Stimulated activated CD4-positive, alpha-beta T cell treated with anti-CD3 and anti-CD28 coated beads, Interleukin-1b, Interleukin-23, amount 100 ng/mL, for 24 hours (primary cell): ENCODE measurements at regions not wholly inside any gene's neighbourhood (a gene's known extent, or its start where the extent isn't known, plus 50 kb on each side); places are given as distances from the start of the nearest gene placed in this dataset.

ENCODE experiments used
- DNase-seq, 4 experiments: peaks; one replicate each; pipeline ENCODE4 v3.0.0-alpha.2; 2020; ENCODE audit warnings: low read depth in 4 of 4, low spot score in 1 of 4

DNA sequence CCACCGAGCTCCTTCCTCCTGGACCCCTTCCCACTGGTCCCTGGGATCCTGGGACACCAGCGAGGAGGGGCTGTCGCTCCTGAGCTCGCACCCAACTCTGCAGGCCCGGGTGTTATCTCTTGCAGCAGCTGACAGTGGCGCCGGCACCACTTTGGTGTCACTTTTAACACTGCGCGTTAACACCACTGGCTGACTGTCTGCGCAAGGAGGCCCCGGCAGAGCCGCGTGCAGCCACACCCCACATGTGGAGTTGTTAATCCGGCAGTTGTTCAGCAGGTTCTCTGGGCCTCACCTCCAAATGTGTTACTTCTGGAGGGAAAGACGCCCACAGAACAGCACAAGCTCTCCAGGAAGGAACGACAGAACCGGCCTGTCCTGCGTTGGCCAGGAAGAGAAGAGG is 155.0 kb upstream of the GLI2 start:
- no peak for DNase-seq

DNA sequence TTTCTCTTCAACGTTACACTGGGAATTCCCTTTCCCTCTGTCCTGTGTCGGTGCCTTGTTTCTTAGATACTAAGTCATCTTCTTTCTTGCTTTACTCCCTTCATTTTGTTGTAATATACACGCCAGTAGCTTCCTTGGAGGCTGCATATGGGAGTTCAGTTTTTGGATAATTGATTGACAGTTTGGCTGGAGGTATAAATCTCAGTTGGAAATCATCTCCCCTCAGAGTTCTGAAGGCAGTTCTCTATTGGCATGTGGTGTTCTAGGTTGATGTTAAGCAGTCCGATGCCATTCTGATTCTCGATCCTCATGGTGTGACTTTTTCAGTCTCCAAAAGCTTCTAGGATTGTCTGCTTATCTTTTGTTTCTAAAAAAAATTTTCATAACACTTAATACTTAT is 152.5 kb upstream of the GLI2 start:
- no peak for DNase-seq

DNA sequence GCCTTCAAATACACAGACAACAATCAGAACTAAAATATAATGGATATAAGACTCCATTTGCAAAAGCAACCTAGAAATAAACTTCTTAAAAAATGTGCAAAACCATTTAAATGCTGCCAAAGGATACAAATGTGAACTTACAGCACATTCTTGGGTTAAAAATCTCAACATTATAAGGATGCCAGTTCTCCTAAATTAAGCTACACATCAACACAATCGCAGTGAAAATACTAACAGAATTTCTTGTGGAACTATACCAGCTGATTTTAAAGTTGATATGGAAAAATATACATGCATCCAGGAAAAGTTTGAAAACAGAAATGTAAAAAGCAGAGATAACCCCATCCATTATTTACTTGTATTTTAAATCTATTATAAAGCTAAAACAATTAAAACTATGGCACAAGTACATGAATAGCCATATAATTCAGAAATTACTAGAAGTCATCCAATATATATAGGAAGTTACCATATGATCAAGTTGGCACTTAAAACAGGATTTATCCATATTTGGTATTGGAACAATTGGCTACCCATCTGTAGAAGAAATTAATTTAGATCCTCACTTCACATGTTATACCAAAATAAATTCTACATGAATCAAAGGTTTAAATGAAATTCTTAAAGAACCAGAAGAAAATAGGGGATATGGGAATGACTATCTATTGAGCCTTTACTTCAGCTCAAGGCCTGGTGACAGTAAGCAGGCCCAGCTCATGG is 151.7 kb upstream of the GLI2 start:
- no peak for DNase-seq

DNA sequence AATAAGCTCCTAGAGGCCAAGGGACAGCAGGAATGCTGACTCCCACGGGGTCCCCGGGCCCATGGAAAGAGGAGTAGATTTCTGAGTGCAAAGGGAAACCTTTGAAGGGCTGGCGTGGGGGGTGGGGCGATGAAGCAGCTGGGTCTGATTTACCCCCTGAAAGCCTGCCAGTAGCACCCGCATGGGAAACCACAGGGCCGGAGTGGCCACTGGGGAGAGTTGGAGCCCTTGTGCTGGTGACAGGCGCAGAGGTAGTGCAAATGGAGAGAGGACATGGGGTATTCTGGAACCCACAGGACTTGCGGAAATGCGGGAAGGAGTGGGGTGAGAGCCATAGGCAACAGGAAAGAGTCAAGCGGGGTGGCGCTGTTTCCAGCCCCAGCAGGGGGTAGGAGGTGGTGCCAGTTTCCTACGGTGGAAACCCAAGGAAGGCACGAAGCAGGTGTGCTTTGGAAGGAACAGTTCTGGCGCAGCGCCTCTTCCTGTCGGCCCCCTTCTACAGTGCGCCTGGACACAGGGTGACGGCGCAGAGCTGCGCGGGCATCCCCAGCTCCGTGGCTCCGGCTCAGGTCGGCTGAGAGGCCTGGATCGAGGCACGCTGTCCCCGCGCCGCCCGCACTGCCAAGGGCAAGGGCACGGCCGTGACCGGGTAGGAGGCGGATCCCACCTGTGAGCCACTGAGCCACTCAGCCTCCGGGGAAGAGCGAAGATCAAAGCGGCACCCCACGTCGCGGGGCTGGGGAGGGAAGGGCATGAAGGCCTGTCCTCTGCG is 149.0 kb upstream of the GLI2 start:
- no peak for DNase-seq

DNA sequence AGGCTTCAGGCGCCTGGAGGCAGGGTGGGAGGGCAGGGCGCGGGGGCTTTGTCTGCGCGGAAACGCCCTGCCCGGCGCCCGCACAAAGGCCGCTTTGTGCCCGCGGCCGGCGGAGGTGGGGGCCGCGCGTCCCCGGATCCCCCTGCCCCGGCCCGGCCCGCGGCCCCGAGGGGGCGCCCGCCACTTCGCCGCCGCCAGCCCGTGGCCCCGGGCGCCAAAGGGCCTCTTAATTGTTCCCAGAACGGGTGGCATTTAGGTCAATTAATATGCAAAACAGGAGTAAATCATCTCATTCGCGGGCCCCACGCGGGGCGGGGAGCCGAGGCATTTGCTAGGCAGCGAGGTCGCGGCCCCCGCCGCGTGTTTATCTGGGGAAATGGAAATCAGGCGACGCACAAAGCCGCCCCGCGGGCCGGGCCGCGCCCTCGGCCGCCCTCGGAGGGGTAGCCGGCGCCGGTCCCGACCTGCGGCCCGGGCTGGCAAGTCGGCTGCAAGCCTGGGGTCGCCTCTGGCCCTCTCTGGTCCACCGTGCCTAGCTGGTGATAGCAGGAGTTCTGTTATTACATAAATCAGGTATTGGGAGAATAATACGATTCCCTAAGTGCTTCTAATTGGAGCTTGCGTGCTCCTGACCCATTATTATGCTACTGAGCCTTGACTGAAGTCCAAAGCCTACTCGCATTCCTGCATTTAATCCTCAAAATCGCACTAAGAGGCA is 148.2 kb upstream of the GLI2 start:
- DNase-seq = no peak

DNA sequence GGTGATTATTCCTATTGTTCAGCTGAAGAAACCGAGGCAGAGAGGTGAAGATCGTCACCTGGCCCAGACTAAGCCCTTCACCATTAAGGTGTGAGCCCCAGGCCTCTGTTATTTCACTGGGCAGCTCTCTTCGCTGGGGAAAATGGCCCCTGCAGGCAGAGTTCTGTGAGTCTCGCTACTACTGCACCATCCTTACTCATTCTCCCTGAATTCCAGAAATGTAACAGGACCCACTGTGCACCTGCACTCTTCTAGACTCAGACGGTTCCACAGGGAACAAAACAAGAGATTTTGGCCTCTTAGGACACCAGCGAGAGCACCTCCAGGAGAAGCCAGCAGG is 147.7 kb upstream of the GLI2 start:
- DNase-seq = no peak

DNA sequence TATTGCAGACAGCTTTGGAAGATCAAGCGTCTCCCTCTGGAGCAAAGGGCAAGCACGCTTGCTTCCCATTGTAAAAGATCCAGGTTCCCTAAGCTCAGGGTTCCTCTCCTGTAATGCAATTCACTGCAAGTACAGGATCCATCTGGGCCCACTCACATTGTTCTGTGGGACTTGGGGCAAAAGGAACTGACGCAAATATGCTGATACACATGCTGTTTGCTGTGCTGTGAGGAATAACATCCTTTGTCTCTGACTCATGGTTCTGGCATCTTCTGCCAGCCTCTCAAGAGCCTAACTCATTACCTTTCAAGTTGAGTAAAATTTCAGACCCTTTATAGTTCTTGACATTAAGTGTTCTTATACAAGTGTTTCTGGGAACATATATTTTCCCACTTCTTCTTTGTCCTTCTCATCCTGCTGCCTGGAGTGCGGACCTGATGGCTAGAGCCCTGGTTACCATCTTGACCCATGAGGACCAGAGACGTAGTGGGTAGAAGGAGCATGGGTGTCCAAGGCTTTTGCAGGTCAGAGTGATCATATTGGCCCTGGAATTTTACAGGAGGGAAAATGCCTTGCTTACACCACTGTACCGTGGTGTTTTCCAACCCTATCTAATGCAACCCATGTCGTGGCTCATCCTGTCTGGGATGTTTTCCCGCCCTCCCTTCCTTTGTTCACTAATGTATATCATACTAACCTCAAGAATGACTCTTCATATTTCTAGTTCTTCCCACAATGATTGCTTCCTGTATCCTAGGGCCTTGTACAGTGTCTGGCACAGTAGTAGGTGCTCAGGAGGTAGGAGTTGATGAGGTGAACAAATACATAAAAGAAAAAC is 145.7 kb upstream of the GLI2 start:
- no peak for DNase-seq

DNA sequence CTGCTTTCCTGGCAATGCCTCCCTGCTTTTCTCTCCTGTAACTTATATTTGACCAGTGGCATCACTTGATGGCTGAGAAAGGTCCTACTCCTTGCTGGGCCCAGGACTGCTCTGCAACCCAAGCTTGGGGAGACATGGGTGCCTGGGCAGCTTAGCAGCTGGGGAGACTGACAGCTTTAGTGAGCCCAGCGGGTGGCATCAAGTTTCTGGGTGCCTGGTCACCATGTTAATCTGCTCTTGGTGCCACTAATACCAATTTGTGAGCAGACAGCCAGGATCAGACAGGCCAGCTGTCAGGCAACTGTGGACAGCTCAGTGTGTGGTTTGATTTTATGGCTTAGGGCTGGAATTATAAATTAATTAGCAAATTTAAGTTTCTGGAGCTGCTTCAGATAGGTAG is 144.8 kb upstream of the GLI2 start:
- no peak for DNase-seq

DNA sequence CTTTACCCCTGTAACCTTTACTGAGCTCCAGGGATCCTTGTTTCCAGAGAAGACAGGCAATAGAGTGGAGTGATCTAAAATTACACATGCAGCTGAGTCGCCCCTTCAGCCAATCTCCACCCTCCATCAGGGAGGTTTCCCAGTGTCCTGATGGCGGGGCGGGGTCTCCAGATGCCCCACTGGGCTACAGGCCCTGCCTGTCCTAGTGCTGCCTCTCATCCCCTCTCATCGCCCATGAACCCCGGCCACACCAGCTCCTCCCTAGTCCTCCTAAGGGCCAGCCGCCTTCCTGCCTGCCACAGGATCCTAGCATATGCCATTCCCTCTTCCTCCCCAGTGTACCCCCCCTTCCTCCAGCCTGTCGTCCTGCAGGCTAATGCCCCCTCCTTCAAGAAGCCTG is 144.1 kb upstream of the GLI2 start:
- no peak for DNase-seq

DNA sequence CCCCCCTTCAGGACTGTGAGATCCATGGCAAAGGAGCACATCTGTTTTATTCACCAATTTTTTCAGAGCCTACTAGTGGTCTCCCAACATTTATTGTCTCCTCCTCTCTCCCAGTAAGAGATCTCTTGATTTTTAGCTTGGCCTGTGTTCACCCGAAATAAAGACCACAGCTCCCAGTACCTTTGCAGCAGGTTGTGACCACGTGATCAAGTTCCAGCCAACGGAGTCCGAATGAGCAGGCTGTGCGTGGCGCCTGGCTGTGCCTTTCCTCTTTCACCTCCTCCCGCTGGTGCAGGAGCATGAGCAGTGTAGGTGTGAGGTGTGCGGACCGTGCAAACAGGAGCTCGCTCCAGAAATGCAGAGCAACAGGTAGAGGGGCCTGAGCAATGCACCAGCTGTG is 143.6 kb upstream of the GLI2 start:
- no peak for DNase-seq

DNA sequence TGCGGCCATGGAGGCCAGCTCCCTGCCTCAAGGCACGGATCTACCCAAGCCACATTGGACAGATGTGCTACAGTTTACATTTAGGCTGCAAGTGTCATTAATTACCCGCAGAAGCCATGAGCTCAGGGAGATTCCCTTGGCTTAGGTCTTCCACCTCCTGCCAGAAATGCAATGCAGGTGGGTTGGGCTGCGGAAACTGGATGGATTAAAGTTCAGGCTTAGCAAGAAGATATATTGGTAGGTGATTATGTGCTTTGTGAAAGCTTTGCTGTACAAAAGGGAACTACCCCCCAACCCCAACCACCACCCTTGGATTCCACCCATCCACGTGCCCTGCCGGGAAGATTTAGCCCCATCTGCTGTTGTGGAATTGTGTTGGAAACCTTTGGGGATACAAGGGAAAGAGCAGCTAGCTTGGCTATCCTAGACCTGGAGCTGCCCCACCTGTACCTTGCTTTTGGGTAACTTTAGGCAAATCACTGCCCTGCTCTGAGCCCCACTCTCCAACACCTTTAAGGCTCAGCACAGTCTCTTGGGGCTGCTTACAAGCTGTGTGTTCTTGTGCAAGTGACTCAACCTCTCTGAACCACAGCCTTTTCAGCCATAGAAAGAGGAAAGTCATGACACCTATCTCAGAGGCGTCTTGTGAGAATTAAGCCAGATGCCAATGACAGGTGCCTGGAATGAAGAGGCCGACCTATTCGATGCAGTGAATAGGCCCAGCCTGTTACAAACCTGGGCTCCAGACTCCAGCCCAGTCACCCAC is 141.6 kb upstream of the GLI2 start:
- DNase-seq = no peak

DNA sequence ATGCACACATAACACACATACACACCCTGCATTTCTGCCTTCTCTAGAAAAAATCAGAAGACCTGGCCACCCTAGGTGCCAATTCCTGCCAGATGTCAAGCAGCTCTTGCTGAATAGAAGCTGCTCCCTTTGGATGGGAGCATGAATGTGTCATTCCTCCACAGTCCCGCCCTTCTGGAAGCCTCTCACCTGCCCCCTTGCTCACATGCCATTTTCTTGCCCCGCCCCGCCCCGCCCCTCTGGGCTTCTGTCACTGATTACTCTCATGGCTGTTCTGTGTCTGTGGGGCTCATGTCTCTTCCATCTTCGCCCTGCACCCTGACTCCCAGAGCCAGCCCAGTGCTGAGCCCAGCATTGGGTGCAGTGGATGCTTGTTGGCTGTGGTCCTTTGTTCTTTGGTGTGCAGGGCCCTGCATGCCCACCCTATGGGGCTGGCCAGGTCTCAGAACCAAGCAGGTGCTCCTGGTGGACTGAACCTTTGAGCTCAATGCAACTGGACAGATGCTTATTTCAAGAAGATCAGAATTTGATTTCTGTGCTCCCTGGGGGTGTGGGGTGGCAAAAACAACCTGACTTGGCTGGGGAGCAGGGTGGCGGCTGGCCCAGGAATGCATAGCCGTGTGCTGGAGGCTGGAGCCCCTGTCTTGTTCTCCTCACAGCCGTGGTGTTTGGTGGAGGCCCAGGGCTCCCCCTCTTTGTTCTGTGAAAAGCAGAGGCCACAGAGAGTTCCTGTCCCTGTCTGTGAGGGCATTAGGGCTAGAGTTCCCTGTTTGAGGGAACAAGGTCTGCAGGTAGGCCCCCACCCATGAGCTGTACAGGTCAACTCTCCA is 140.6 kb upstream of the GLI2 start:
- no peak for DNase-seq

DNA sequence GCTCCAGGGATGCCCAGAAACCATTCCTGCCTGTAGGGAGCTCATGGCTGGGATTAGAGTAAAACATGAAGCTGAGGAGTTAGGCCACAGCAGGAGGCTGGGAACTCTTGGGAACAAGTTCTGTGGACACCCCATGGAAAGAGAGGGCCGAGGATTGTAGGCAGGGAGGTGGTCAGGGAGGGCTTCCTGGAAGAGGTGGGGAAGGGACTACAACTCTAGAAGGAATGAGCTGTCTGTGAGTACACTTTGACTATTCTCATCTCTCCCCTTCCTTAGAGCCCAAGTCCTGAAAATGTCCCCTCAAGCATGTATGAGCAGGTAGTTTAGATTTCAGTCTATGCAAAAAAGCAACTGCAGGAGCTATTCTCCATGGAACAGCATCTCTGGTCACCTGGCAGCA is 139.9 kb upstream of the GLI2 start:
- DNase-seq = no peak

DNA sequence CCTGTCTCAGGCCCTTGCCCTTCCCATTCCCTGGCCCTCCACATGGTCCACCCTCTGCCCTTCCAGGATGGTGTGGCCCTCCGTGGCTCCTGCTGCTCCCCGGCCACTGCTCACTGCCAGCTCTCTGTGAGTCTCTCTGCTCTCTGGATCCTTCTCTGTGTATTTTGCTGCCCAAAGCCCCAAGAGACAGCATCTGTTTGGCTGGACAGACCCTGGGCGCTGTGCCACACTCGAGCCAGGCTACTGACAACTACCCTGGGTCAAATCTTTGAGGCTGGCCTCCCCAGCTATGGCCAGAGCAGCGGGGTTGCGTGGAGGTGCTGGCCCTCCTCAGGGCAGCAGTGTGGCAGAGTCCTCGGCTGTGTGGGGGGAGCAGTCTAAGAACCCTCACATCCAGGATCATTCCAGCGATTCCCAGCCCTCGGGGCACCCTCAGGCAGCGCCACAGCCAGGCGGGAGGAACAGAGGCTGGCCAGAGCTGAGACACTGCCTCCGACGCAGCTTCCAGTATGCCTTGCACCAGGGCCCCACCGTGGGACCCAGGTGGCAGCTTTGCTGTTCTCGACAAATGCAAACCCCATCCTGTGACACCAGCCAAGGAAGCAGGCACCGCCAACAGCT is 139.4 kb upstream of the GLI2 start:
- DNase-seq = no peak

DNA sequence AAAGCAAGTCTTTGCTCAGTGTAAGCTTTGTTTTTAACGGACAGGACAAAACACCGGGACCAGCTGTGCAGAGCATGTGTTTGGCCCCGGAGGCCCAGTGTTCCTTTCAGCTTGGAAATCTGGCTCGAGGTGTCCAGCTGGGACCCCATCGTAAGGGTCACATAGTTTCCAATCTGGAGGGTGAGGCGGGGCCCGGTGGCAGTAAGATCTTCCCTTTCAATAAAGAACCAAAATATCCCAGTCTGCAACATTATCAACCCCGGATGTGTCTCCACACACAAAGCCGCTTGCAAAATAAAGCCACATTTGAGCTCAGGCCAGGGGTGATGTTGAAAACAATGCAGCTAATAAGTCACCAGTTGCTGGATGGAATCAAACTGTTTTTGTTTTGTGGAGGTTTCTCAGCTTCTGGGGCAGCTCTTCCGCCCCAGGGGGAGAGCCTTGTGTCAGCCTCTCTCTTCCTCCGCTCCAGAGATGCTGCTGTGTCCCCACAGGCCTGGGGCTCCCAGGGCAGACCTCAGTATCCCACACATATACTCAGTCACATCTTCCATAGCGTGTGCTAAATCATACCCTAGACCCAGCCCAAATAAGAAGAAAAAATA is 138.6 kb upstream of the GLI2 start:
- DNase-seq = no peak

DNA sequence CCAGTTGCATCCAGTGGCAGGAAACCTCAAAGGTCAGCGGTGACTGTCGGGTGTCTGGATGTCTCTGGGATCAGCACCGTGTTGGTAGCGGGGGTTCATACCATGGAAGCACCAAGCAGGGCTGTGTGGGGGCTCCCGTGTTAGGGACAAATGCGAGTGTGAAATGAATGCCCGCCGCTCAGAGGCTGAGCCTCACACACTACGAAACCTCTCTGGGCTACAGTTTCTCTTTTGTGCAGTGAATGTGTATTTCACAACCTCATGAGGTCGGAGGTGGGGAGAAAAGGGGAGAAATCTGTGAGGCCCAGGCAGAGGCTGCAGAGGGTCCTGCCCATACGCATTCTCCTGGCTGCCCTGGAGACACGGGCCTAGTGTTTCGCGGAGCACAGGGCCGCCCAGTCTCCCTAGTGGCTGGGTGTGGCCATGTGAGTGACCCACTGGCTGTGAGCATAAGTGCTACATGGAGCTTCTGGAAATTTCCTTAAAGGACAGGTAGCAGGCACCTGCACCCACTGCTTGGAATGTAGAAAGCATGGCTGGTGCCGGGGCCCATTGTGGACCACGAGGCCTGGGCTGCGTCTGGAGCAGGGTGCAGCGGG is 138.0 kb upstream of the GLI2 start:
- DNase-seq = no peak

DNA sequence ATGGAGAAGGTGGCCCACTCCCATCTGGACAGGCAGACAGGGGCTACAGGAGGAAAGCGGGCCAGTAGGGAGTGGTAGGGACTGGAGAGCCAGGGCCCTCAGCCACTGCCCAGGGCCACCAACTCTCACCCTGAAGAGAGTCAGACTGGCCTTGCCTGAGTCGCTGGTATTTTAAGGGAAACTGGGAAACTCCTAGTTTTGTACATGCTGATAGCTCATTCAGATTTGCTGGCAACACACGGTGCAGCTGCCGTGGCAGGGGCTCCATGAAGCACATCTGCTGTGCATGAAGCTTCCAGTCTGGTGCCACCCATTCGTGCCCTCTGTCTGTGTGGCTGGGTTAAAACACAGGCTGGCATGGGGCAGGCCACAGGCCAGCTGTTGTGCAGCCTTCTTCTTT is 137.3 kb upstream of the GLI2 start:
- DNase-seq = no peak

DNA sequence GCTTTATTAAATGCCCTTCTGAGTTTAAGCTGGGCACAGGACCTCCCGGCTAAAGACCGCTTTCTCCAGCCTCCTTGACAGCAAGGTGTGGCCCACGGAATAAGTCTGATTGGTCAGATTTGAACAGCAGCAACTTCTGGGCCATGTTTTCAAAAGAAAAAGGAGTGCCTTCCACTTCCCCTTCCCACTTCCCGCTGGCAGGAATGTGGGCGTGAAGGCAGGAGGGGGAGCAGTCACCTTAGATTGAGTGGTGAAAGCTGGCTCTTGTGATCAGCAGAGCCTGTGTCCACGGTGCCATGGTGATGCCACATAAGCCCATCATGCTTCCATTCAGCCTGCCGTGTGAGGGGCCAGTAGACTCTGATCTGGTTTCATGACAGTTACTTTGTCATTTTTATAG is 136.6 kb upstream of the GLI2 start:
- DNase-seq = no peak

DNA sequence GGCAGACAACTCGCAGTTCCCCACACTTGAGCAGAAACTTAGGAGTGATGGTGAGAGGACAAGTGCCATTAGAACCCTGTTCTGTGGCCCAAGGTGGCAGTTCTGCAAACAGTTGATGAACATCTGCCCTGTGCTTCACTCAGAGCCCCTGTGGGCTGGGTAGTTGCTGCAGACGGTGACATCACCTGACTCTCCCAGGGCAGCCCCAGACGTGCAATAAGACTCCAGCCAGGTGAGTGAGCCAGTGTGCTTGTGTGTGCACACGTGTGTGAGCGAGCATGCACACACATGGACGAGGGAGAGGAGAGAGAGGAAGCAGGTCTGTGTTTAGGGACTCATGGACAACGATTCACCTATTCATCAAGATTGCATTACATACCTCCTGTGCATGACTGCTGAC is 136.0 kb upstream of the GLI2 start:
- DNase-seq = no peak
